ENCODE measurements at regions not wholly inside any gene's neighbourhood (a gene's known extent, or its start where the extent isn't known, plus 50 kb on each side); places are given as distances from the start of the nearest gene placed in this dataset.

DNA sequence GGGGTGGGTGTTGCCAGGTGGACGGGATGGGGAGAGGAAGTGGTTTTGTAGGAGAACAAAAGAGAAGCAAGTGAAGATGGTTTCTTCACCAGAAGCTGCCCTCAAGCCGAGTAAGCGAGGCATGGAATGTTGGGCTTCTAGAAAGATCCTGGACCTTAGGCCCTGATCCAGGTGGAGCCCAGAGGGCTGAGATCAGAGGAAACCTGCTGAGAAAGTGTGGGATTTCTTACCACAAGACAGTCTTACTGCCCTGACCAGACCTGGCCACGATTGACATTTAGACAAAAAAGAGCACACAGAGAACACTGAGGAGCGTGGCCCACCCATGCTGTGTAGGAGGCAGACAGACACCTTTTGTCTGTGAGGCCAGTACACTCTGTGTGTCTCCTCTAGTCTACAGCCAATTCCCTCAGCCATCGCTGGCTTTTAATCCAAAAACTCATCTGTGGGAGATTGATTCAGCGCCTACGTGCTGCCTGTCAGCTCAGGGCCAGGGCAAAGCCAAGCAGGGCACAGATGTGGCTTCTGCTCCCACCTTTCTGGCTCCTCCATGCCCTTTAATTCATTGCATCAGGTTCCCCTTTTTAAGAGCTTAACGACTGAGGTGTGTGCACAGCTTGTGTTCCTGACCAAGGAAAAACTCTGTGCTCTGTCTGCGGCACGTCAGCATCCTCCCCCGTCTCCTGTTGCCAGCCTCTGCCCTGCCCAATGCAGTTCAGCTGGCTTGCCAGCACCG, 123.3 kb downstream of the AKAP11 start:
- Histone ChIP-seq H2BK120ac (replicated peaks; ENCODE audit: low read depth, low read length) (no peak overlapping the region), H3K56ac (replicated peaks; ENCODE audit: insufficient read length, low read depth, low read length) (no peak overlapping the region), H3K9ac (replicated peaks in 1 of 4; ENCODE audit: extremely low read depth in 1 of 4, low read depth in 3 of 4, low read length in 3 of 4) (no peak overlapping the region), H3K4ac (replicated peaks; ENCODE audit: insufficient read length, low read depth, low read length) (no peak overlapping the region), H2AFZ (ENCODE audit: low read length) (0 out of 2 replicates have a peak overlapping the region, but pooled peaks have one; percentile 78), H3K36me3 (ENCODE audit: control insufficient read depth in 2 of 4, insufficient read depth in 4 of 4, low read length in 3 of 4) (no peaks in the 10 kb centered on the region), H3K23ac (ENCODE audit: insufficient read length) (no peak overlapping the region), H2BK15ac (ENCODE audit: low read length) (no peak overlapping the region), H2BK5ac (ENCODE audit: low read depth, low read length) (no peak overlapping the region), H3K4me3 (ENCODE audit: extremely low read depth in 1 of 4, insufficient read depth in 2 of 4, low read depth in 3 of 4, low read length in 4 of 4) (no peak overlapping the region), H3K4me1 (replicated peaks in 1 of 4; ENCODE audit: control insufficient read depth in 3 of 4, insufficient read depth in 4 of 4, low read length in 3 of 4) (no peaks in the 10 kb centered on the region), H3K18ac (ENCODE audit: extremely low read depth, low read length) (no peak overlapping the region), H2BK12ac (ENCODE audit: low read depth, low read length) (no peak overlapping the region), H2BK20ac (ENCODE audit: low read length) (no peak overlapping the region), H3K79me2 (ENCODE audit: control insufficient read depth in 1 of 2, insufficient read depth in 2 of 2, low read length in 2 of 2) (no peaks in the 10 kb centered on the region), H3K9me3 (ENCODE audit: insufficient read depth in 2 of 2, low read depth in 1 of 2, low read length in 1 of 2) (no peaks in the 10 kb centered on the region), H3K14ac (ENCODE audit: insufficient read length) (no peak overlapping the region), H3K4me2 (ENCODE audit: insufficient read depth in 1 of 2, low read depth in 2 of 2, low read length in 2 of 2) (no peak overlapping the region), H4K20me1 (replicated peaks in 1 of 2; ENCODE audit: control insufficient read depth in 1 of 2, insufficient read depth in 2 of 2, low read length in 2 of 2) (no peaks in the 10 kb centered on the region), H3K23me2 (ENCODE audit: low read depth, low read length) (no peaks in the 10 kb centered on the region), H3K27me3 (replicated peaks in 1 of 4; ENCODE audit: control insufficient read depth in 3 of 4, extremely low read depth in 1 of 4, insufficient read depth in 3 of 4, low read length in 3 of 4) (no peaks in the 10 kb centered on the region), H4K8ac (ENCODE audit: extremely low read depth, insufficient read depth, low read length) (no peak overlapping the region), H2AK5ac (ENCODE audit: low read depth, low read length) (no peak overlapping the region), H3K79me1 (ENCODE audit: low read depth, low read length) (no peaks in the 10 kb centered on the region), H4K91ac (replicated peaks; ENCODE audit: insufficient read length, low read length) (no peak overlapping the region), H3K27ac (ENCODE audit: low read depth, low read length) (no peak overlapping the region), H4K5ac (ENCODE audit: insufficient read length, low read depth, low read length) (no peak overlapping the region)
- WGBS, 2 experiments (ENCODE audit: extremely low coverage in 1 of 2, insufficient coverage in 1 of 2, insufficient read length in 1 of 2, insufficient replicate concordance in 2 of 2, low coverage in 1 of 2, low lambda C conversion rate in 2 of 2, missing lambda C conversion rate in 1 of 2) = 93% methylated on average over 13 of the region's 13 CpGs; no CpG with 5 or more reads in 1 of the 2 experiments
- DNase-seq (ENCODE audit: low read depth in 1 of 2, low spot score in 2 of 2) (no peak), FAIRE-seq (no peak)
- TF ChIP-seq RFX5 (IDR thresholded peaks at IDR 0.05; ENCODE audit: borderline replicate concordance, low read depth, low read length) (no peak), FOSL1 (IDR thresholded peaks at IDR 0.05; ENCODE audit: insufficient read depth, low read depth, low read length) (no peak), BACH1 (IDR thresholded peaks at IDR 0.05; ENCODE audit: low read length) (no peak), JUND (IDR thresholded peaks at IDR 0.05; ENCODE audit: low read length) (no peak)
- TF ChIP-seq, protein P1, sequence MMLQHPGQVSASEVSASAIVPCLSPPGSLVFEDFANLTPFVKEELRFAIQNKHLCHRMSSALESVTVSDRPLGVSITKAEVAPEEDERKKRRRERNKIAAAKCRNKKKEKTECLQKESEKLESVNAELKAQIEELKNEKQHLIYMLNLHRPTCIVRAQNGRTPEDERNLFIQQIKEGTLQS (IDR thresholded peaks at IDR 0.05; ENCODE audit: insufficient read depth, low read depth, low read length) = no peak
- TF ChIP-seq, protein P2, sequence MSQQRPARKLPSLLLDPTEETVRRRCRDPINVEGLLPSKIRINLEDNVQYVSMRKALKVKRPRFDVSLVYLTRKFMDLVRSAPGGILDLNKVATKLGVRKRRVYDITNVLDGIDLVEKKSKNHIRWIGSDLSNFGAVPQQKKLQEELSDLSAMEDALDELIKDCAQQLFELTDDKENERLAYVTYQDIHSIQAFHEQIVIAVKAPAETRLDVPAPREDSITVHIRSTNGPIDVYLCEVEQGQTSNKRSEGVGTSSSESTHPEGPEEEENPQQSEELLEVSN (IDR thresholded peaks at IDR 0.05) = no peak
- ChIA-PET POLR2A (ENCODE audit: partially characterized antibody) (no interaction called here), CTCF (ENCODE audit: partially characterized antibody) (interaction anchor here (0.6 kb wide), 2 partner anchors 30 to 82 kb away, joined by 3 to 4 read pairs; no protein-coding TSS in a partner anchor)

All from H1 (cell line).